RWPE1 (cell line): ENCODE measurements at regions not wholly inside any gene's neighbourhood (a gene's known extent, or its start where the extent isn't known, plus 50 kb on each side); places are given as distances from the start of the nearest gene placed in this dataset.
A peak's percentile ranks its signal among the peaks of the same experiment; 100 is the strongest.

Source experiments
- CTCF ChIA-PET: fragments of 350-600 bp; sonication (Branson Sonifier 250); formaldehyde crosslinking; extraction: SDS; loops from one replicate; lab custom pipeline; 2021; lab: Yijun Ruan, JAX
- POLR2A ChIA-PET: fragments of 400-600 bp; formaldehyde crosslinking; extraction: SDS; loops from one replicate; lab custom pipeline; 2020; ENCODE audit warnings: antibody characterized with exemption; ENCODE audit not compliant: low non-redundant PET; lab: Yijun Ruan, JAX
- DNase-seq: peaks from one replicate; pipeline ENCODE4 v3.0.0; 2012; ENCODE audit warnings: low spot score
- H3K27ac ChIP-seq: fragments of 450-650 bp; 2 replicates; pipeline ENCODE4 v1.5.1; 2017
- CTCF ChIP-seq: fragments of 450-650 bp; conservative IDR thresholded peaks from 2 replicates; pipeline ENCODE4 v1.5.1; 2017; ENCODE audit warnings: low read depth, mild to moderate bottlenecking

- DNase-seq = no peak
- TF ChIP-seq CTCF = no peak
- ChIA-PET CTCF (no interaction called here), POLR2A (no interaction called here)
- no peak overlapping the region for H3K27ac ChIP-seq
Measured at GRCh38 chr2:116948258-116948657, 866.2 kb upstream of the DDX18 start.

DNA sequence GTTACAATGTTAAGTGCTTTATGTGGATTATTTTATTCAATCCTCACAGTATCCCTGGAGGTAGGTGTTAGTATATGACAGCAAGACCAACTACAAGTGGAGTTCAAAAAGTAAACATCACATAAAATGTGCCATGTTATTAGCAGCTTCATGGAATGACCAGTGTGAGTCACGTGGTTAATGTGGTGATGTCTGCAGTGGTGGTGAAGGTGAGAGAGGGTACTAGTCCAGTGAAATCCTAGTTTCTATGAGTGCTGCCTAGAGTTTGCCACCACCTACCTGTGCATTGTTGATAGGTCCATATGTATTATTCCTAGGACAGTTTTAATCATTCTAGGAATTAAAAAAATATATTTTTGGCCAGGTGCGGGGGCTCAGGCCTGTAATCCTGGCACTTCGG lies 865.2 kb upstream of the DDX18 start:
- no peak overlapping the region for H3K27ac ChIP-seq
- TF ChIP-seq CTCF = no peak
- ChIA-PET POLR2A (no interaction called here), CTCF (interaction anchor here (0.6 kb wide), 1 partner anchor 27 kb away, joined by 3 read pairs; no protein-coding TSS in a partner anchor)
- DNase-seq = no peak

GRCh38 chr2:116952254-116952653 lies 862.2 kb upstream of the DDX18 start:
- peak; percentile 26 for DNase-seq
- no peak overlapping the region for H3K27ac ChIP-seq
- CTCF ChIA-PET = interaction anchor here (0.6 to 0.8 kb wide), 3 partner anchors 9 to 742 kb away, joined by 3 to 6 read pairs (median 4); no protein-coding TSS in a partner anchor

DNA sequence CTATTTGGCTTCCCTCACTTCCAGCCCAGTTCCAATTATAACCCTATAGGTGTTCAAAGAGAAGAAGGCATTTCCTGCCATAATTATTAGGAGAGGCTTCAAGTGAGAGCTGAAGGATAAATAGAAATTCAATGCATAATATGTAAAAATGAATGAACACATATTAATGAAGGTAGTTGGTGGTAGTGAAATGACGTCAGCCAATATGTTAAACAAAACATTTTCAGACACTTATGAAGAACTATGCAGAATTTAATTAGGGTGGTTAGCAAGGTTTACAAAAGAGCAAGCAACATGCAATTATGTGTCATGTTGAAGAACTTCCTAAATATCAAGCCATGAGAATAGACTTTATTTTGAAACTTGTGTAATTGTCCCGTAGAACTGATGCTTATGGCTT lies 858.8 kb upstream of the DDX18 start:
- H3K27ac ChIP-seq = no peak overlapping the region
- TF ChIP-seq CTCF = no peak
- CTCF ChIA-PET = interaction anchor here (0.7 kb wide), 1 partner anchor 633 kb away, joined by 3 read pairs; no protein-coding TSS in a partner anchor
- no peak for DNase-seq
- POLR2A ChIA-PET = no interaction called here

More at GRCh38 chr2:116952254-116952653, 862.2 kb upstream of the DDX18 start:
- POLR2A ChIA-PET = no interaction called here
- TF ChIP-seq CTCF = peak; percentile 26

GRCh38 chr2:116975608-116976007 lies 838.9 kb upstream of the DDX18 start:
- ChIA-PET POLR2A (no interaction called here), CTCF (no interaction called here)
- no peak overlapping the region for H3K27ac ChIP-seq
- TF ChIP-seq CTCF = no peak
- DNase-seq = no peak

DNA sequence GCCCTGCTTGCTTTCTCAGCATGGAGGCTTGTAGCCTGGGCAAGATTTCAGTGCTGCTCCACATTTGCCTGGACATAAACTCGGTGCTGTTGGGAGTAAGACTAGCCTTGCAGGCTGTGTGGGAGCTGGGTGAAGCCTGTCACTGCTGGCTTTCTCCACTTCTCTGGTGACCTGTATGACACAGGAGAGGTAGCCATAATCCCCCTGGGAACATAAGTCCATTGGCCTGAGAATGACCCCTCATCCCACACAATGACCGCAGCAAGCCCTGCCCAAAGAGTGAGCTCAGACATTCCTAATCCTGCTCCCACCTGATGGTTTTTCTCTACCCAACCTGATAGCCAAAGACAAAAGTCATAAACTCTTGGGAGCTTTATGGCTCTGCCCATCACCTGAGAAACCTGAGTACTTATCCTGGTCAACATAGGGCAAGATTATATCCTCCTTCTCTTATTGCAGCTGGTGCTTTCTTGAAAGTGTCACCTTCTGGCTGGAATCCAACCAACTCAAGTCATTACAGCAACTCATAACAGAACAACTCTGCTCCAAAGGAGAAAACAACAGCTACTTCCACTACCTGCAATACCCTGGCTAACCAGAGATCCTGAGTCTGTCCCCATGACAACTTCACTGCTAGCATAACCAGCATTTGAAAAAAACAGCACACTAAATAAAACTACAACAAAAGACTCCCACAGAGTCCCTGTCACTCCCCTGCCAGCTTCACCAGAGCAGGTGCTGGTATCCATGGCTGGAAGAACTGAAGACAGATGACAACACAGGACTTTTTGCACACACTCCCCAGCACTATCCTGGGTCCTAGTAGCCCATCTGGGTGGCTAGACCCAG lies 834.4 kb upstream of the DDX18 start:
- ChIA-PET CTCF (no interaction called here), POLR2A (no interaction called here)
- no peak for DNase-seq

More for the DNA sequence above, 834.4 kb upstream of the DDX18 start:
- no peak for TF ChIP-seq CTCF
- no peak overlapping the region for H3K27ac ChIP-seq
